T-helper 9 cell (primary cell): ENCODE measurements at regions not wholly inside any gene's neighbourhood (a gene's known extent, or its start where the extent isn't known, plus 50 kb on each side); places are given as distances from the start of the nearest gene placed in this dataset.
"Not testable (repeated sequence)": the region's sequence is repeated elsewhere in the genome, so short reads cannot be mapped to it uniquely, and the experiment has no call there.

Experiments used
- DNase-seq: peaks from one replicate; pipeline ENCODE4 v3.0.0-alpha.2; 2020

- peak; percentile 11 for DNase-seq
Measured at GRCh38 chr14:22131749-22132476, 457.1 kb downstream of the DAD1 start.

- no peak for DNase-seq
Measured at GRCh38 chr14:22124073-22124613, 450.5 kb upstream of the OR4E1 start.

- DNase-seq: no peak
Measured at GRCh38 chr14:22122829-22123560, 449.4 kb upstream of the OR4E1 start.

DNA sequence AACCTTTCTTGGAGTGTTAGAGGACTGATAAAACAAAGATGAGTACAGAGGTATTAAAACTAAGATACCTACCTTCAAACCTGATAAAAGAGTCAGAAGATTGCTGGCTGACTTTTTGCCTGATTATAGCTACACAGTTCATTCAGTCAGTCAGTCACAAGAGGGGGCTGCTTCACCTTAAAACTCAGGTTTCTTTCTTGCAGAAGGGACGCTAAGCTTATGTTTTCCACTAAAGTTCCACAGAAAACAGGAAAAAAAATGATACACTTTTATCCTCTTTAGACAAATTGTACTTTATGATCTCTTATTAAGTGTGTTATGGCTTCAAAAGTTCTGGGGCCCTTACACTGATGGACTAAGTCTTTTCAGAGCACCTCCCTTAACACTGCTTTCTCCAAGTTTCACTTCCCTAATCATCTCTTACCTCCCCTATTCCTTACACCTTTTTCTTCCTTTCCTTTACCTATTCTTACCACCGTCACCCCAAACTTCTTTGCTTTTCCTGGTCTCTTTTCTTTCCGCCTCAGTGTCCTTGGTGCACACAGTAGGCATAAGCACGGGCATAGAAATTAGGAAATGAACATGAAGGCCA lies 448.7 kb upstream of the OR4E1 start:
- DNase-seq: no peak

DNA sequence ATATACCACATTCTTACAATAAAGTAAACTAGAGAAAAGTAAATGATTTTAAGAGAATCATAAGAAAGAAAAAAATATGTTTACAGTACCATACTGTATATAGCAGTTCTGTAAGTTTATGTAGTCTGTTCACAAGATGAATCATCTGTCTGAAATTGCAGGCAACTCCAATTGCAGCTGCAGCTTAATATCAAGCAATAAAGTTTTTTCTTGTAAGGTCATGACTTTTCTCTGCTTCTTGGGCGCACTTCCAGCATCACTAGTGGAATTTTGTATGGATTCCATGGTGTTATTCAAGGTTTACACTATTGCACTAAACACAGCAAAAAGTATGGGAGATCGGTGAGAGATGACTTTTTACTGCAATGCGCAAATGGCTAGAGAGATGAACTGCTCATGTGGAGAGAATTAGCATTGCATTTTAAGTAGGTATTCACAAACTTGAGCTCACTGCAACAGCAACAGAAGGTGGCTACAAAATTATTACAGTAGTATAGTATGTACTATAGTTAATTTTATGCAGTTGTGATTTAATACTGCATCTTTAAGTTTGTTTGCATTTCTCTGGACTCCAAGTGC lies 445.4 kb upstream of the OR4E1 start:
- no peak for DNase-seq

DNA sequence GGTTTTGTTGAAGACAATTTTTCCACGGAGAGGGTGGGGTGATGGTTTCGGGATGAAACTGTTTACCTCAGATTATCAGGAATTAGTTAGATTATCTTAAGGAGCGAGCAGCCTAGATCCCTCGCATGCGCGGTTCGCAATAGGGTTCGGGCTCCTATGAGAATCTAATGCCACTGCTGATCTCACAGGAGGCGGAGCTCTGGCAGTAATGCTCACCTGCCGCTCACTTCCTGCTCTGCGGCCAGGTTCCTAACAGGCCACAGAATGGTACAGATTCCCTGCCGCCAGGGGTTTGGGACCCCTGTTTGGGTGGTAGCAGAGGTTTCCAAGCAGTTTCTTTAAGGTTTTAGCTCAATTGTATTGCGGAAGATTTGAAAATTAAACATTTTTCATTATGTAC lies 439.8 kb upstream of the OR4E1 start:
- peak; percentile 1 for DNase-seq

GRCh38 chr14:22112004-22112403 lies 438.4 kb upstream of the OR4E1 start:
- peak; percentile 41 for DNase-seq

DNA sequence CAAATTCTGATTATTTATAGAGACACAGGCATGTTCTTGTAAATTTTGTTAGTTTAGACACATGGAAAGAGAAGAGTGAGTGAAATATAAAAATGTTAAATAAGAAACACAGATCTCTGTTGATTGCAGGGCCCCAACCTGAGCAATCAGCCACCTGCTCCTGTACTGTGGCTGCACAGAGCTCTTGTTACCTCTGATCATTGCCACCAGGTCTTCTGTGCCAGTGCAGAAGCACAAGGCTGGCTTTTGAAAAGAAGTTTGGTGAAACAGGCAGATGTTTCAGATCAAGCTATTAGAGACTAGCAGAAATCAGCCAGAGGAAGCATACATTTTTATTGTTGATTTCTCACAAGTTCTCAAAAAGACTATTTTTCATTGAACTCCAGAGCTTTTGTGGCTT lies 434.1 kb upstream of the OR4E1 start:
- DNase-seq: no peak

DNA sequence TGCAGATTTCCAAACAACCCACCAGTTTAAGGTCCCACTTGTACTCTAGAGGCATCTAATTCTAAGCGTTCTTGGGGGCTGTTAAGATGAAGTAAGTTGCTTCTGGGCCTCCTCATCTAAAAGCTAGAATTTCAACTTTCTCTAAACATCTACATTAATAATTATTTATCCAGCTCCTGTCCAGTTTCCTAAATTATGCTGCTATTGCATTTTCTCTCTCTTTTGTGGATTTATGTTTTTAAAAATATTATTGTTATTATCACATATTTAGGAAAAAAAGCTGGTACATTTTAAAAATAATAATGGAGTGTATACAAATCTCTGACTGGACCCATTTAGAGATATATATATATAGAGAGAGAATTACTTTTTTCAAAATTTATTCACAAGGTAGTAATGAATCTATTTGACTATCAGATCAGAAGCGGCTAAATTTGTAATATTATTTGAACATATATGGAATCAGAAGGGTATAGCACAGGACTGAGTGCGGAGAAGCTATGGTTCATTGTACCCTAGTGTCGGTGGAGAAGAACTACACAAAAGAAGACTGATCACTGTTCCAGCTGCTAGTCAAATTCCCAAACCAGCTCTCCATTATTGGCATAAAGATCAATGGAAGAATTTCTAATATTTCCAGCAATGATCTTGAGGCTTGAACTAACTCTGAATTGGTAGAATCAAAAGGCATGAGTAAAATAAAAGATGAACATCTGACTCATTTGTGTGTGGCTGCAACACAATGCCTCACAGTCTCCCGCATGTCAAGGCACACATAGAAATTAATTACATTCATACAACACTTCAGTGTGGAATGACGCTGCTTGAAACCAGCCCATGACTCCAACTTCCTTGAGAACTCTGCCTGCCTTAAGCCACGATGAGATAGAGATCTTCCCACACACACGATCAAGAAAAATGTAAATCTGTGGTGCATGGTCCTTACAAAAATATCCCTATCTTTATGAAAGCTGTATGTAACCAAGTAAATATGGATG lies 433.4 kb upstream of the OR4E1 start:
- DNase-seq: no peak

DNA sequence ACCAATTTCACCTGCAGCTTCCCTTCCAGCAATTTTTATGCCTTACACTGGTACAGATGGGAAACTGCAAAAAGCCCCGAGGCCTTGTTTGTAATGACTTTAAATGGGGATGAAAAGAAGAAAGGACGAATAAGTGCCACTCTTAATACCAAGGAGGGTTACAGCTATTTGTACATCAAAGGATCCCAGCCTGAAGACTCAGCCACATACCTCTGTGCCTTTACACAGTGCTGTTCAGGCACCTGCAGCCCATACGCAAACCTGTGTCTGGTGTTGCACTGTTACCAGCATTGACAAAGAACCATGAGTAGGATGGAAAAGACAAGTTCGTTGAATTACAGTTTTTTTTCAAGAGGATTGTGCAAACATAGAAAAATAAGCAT lies 432.0 kb upstream of the OR4E1 start:
- no peak for DNase-seq

DNA sequence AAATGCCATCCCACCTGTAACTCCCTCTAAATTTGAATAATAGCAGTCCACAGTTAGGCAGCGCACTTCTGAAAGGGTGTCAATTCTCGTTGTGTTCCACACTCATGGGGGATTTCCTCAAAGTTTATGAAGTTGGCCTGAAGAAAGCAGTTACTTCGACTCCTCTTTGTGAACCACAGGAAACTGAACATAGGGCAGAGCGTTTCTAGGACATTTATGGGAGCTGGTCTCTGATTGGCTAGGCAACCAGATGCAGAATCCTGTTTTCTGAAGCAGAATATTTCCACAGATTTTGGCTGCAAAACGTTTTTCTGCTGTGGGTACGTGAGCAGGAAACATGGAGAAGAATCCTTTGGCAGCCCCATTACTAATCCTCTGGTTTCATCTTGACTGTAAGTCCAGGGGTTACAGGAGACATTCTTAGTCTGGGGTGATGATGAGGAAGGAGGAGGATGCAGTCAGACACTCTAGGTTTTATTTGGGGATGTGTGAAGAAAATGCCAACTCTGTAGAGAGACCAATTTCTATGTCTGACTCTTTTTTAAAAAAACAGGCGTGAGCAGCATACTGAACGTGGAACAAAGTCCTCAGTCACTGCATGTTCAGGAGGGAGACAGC lies 431.5 kb upstream of the OR4E1 start:
- no peak for DNase-seq

DNA sequence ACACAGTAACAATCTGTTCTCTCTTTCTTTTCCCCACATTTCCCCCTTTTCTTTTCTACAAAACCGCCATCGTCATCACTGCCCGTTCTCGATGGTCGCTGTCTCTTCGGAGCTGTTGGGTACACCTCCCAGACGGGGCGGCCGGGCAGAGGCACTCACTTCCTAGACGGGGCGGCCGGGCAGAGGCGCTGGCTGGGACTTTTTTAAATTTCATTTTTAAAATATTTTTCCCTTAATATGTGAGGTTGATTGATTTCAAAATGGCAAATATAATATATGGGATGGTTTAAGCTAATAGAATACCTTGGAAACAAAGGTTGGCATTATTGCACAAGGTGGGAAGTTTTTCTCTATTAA lies 427.1 kb upstream of the OR4E1 start:
- DNase-seq: not testable (repeated sequence)

- peak; percentile 26 for DNase-seq
Measured at GRCh38 chr14:22099942-22100763, 426.5 kb upstream of the OR4E1 start.

- DNase-seq: no peak
Measured at GRCh38 chr14:22098435-22098834, 424.8 kb upstream of the OR4E1 start.

DNA sequence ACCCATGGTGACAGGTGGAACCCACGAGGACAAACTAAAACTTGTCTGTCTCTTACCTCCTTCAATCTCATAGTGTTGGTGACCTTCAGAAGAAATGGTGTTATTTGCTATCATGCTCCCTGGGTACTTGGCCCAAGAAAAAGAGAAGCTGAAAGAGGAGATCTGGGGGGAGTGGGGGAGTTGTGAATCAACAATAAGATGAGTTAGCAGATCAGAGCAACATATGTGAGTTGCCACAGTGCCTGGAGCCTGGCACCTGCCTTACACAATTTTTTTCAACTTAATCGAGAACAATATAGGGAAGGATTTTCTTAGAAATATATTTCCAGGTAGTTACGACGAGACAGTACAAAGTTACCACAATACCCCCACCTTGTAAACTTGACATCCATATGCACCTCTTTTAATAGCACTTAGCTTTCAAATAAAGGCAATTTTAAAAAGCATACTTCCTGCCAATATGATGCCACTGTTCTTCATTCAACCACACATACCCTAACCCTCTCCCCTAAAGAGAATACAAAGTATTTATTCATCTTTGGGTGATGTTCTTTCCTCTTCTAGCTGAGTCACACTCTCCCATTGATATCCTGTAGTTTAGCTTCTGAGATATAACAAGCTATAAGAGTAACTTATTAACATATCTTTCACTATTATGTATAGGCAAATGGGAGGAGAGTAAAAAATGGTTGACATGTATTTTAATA lies 424.1 kb upstream of the OR4E1 start:
- DNase-seq: no peak

- DNase-seq: no peak
Measured at GRCh38 chr14:22097072-22097471, 423.5 kb upstream of the OR4E1 start.

GRCh38 chr14:22096514-22096895 lies 422.9 kb upstream of the OR4E1 start:
- no peak for DNase-seq

DNA sequence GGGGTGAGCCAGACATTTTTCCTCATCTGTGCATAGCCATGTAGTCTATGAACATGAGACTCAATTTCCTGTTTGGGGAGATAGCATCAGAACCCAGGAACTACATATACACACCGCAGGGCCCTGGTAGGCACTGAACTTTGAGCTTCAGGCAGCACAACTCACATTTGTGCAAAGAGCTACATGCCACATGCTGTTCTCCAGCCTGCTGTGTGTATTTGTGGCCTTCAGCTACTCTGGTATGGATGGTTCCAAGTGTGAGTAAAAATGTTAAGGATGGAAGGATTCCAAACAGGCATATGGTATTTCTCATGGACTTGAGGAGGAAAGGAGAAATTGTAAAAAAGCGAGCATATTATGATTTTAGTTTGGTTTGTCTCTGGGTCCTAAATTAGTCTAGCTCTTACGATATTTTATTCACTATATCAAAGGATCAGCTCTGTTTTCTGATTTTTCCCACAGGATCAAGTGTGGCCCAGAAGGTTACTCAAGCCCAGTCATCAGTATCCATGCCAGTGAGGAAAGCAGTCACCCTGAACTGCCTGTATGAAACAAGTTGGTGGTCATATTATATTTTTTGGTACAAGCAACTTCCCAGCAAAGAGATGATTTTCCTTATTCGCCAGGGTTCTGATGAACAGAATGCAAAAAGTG lies 422.4 kb upstream of the OR4E1 start:
- DNase-seq: no peak

DNA sequence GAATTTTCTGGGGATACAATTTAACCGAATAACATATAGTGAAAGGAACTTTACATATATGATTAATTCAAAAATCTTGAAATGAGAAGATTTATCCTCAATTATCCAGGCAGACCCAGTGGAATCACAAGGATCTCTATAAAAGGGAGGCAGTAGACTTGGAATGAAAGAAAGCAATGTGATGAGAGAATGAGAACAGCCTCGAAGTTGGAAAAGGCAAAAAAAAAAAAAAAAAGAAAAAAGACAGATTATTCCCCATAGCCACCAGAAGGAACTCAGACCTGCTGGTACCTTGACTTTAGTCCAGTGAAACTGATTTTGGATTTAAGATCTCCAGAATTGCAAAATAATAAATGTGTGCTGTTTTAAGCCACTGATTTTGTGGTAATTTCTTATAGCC lies 416.3 kb upstream of the OR4E1 start:
- no peak for DNase-seq
